ENCODE measurements at regions not wholly inside any gene's neighbourhood (a gene's known extent, or its start where the extent isn't known, plus 50 kb on each side); places are given as distances from the start of the nearest gene placed in this dataset.

DNA sequence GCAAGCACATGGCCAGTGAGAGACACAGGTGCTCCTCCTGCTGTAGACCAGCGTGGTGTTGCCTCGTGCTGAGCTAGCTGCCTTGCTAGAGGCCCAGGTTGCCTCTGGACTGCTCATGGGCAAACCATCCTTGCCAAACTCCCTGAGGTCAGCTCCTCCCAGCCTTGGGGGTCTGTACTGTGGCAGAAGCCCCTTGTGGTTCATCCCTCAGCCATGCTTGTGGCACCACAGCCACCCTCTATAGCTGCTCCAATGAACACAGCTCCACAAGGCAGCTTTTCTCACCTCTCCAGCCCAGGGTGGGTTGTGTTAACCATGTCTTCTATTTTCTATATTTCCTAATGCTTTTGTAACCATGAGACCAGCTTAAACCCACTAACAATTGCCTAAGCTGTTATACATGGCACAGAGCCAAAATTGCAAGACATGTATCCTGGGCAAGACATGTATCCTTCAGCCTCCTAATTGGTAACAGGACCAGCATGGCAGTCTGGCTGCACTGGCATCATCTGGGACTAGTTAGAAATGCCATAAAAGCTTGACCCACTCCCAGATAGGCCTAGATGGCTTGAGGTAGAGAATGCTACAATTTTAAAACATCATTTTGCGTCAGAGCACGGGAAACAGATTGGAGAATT is 183.1 kb upstream of the S1PR3 start:
- peaks cover 0 to 2% of the 10 kb centered on the region in 2 experiments; a peak in 1 of 4 replicates for H3K27me3 ChIP-seq (replicated peaks in 1 of 2; ENCODE audit: control insufficient read depth in 2 of 2, insufficient read depth in 2 of 2, low read length in 1 of 2)
- in situ Hi-C loops (cut with MboI) (no loop called here), intact Hi-C loops (cut with micrococcal nuclease; ENCODE audit: unreplicated experiment) (no loop called here)
- no peaks in the 10 kb centered on the region for H3K79me2 ChIP-seq (ENCODE audit: control insufficient read depth, insufficient read depth, low read length)
- ChIA-PET SMC1A (ENCODE audit: uncharacterized antibody, unreplicated experiment) (no interaction called here), POLR2A (no interaction called here), CTCF (no interaction called here), RAD21 (ENCODE audit: unreplicated experiment) (no interaction called here)
- no peak overlapping the region for H2AFZ ChIP-seq (ENCODE audit: control insufficient read depth, low read depth, low read length)
- no peak overlapping the region for H3K4me2 ChIP-seq (ENCODE audit: control insufficient read depth, insufficient read depth)
- H3K4me1 ChIP-seq (ENCODE audit: control insufficient read depth, insufficient read depth, low read length): no peaks in the 10 kb centered on the region
- ATAC-seq (no peak), DNase-seq (ENCODE audit: low read depth, low spot score) (no peak), FAIRE-seq (no peak)
- no peak for TF ChIP-seq BMI1 (IDR thresholded peaks at IDR 0.05; ENCODE audit: borderline replicate concordance)
- TF ChIP-seq POU2F2 (IDR thresholded peaks at IDR 0.05; ENCODE audit: borderline replicate concordance, low read depth, low read length): no peak
- no peak for TF ChIP-seq FOXM1 (IDR thresholded peaks at IDR 0.05; ENCODE audit: low read depth, low read length)
- TF ChIP-seq CHD1 (IDR thresholded peaks at IDR 0.05; ENCODE audit: low read depth, low read length): no peak
- TF ChIP-seq YBX1 (IDR thresholded peaks at IDR 0.05): no peak
- TF ChIP-seq POLR2A (IDR thresholded peaks at IDR 0.05; ENCODE audit: low read depth, low read length): no peak
- TF ChIP-seq NRF1 (conservative IDR thresholded peaks at IDR 0.05; ENCODE audit: low read depth, low read length): no peak
- no peak for TF ChIP-seq MXI1 (IDR thresholded peaks at IDR 0.05; ENCODE audit: low read depth, low read length)
- TF ChIP-seq, protein P1, sequence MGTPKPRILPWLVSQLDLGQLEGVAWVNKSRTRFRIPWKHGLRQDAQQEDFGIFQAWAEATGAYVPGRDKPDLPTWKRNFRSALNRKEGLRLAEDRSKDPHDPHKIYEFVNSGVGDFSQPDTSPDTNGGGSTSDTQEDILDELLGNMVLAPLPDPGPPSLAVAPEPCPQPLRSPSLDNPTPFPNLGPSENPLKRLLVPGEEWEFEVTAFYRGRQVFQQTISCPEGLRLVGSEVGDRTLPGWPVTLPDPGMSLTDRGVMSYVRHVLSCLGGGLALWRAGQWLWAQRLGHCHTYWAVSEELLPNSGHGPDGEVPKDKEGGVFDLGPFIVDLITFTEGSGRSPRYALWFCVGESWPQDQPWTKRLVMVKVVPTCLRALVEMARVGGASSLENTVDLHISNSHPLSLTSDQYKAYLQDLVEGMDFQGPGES (IDR thresholded peaks at IDR 0.05): no peak
- H3K9me3 ChIP-seq (replicated peaks; ENCODE audit: control insufficient read depth, insufficient read depth, low read length): no peaks in the 10 kb centered on the region; the same call in 2 of the 3 replicates
- 40% methylated on average over 4 of the region's 4 CpGs for WGBS (ENCODE audit: insufficient coverage, insufficient replicate concordance, low lambda C conversion rate, missing lambda C conversion rate)
- no peak overlapping the region for H3K27ac ChIP-seq (ENCODE audit: control insufficient read depth, insufficient read depth)
- H3K9ac ChIP-seq (ENCODE audit: control insufficient read depth, insufficient read depth, low read length): no peak overlapping the region
- no peaks in the 10 kb centered on the region for H3K36me3 ChIP-seq (ENCODE audit: control insufficient read depth in 2 of 2, insufficient read depth in 2 of 2, low read length in 1 of 2)
- H3K4me3 ChIP-seq: no peak overlapping the region
- H4K20me1 ChIP-seq (ENCODE audit: control insufficient read depth, insufficient read depth): no peaks in the 10 kb centered on the region
- BruUV-seq (replicated peaks): no TSS peak
